H1 (cell line): ENCODE measurements at regions not wholly inside any gene's neighbourhood (a gene's known extent, or its start where the extent isn't known, plus 50 kb on each side); places are given as distances from the start of the nearest gene placed in this dataset.
A peak's percentile ranks its signal among the peaks of the same experiment; 100 is the strongest.

ENCODE experiments used
- CTCF ChIA-PET: fragments of 300-600 bp; sonication (Branson Sonifier 250); formaldehyde crosslinking; loops from one replicate; lab custom pipeline; 2021; ENCODE audit not compliant: partially characterized antibody; lab: Charles Lee
- POLR2A ChIA-PET: fragments of 300-600 bp; sonication (Branson Sonifier 250); formaldehyde crosslinking; loops from one replicate; lab custom pipeline; 2021; ENCODE audit warnings: inconsistent platforms; ENCODE audit not compliant: partially characterized antibody; lab: Charles Lee
- DNase-seq, 2 experiments: peaks; one replicate each; pipeline versions ENCODE4 v3.0.0 to v3.0.0-alpha.2; 2010 to 2022; ENCODE audit warnings: low spot score in 2 of 2, low read depth in 1 of 2, mixed read lengths in 1 of 2
- FAIRE-seq: peaks from 2 replicates; lab custom pipeline; 2011; peaks lifted over from hg19 to GRCh38; lab: Jason Lieb, UNC
- H2AFZ ChIP-seq: 2 replicates; pipeline ENCODE4 v1.8.1; 2012; ENCODE audit warnings: low read length, inconsistent platforms
- H2AK5ac ChIP-seq: 2 replicates; pipeline ENCODE4 v1.6.1; 2013; ENCODE audit warnings: low read depth, low read length
- H2BK120ac ChIP-seq: replicated peaks from 2 replicates; pipeline ENCODE3; 2013; ENCODE audit warnings: low read depth, low read length, inconsistent platforms
- H2BK12ac ChIP-seq: 2 replicates; pipeline ENCODE4 v1.6.1; 2013; ENCODE audit warnings: low read depth, low read length
- H2BK15ac ChIP-seq: 2 replicates; pipeline ENCODE4 v1.6.1; 2013; ENCODE audit warnings: low read length
- H2BK20ac ChIP-seq: 2 replicates; pipeline ENCODE4 v1.6.1; 2013; ENCODE audit warnings: low read length
- H2BK5ac ChIP-seq: 2 replicates; pipeline ENCODE4 v1.6.1; 2013; ENCODE audit warnings: low read depth, low read length
- H3K14ac ChIP-seq: 2 replicates; pipeline ENCODE4 v1.6.1; 2013; ENCODE audit warnings: inconsistent platforms; ENCODE audit not compliant: insufficient read length
- H3K18ac ChIP-seq: 2 replicates; pipeline ENCODE4 v1.6.1; 2013; ENCODE audit warnings: low read length; ENCODE audit errors: extremely low read depth
- H3K23ac ChIP-seq: 2 replicates; pipeline ENCODE4 v1.6.1; 2013; ENCODE audit warnings: inconsistent platforms; ENCODE audit not compliant: insufficient read length
- H3K23me2 ChIP-seq: 2 replicates; pipeline ENCODE4 v1.6.1; 2013; ENCODE audit warnings: low read depth, low read length
- H3K27ac ChIP-seq: 2 replicates; pipeline ENCODE4 v1.6.1; 2011; ENCODE audit warnings: low read depth, low read length, inconsistent platforms
- H3K27me3 ChIP-seq, 4 experiments: replicated peaks in 1 of 4; 1 replicate in 1 of 4; 2 replicates in 3 of 4; pipeline versions ENCODE4 v1.6.1 to v1.8.1; 2011 to 2013; ENCODE audit warnings: low read length in 3 of 4, mild to moderate bottlenecking in 3 of 4, inconsistent platforms in 2 of 4, mixed read lengths in 2 of 4, moderate library complexity in 1 of 4; ENCODE audit not compliant: control insufficient read depth in 3 of 4, insufficient read depth in 3 of 4; ENCODE audit errors: extremely low read depth in 1 of 4
- H3K36me3 ChIP-seq, 4 experiments: 2 replicates each; pipeline versions ENCODE4 v1.6.1 to v1.8.1; 2011 to 2013; ENCODE audit warnings: mild to moderate bottlenecking in 4 of 4, low read length in 3 of 4, moderate library complexity in 2 of 4, control low read depth in 1 of 4, inconsistent platforms in 1 of 4; ENCODE audit not compliant: insufficient read depth in 4 of 4, control insufficient read depth in 2 of 4
- H3K4ac ChIP-seq: replicated peaks from 2 replicates; pipeline ENCODE3; 2013; ENCODE audit warnings: low read length, low read depth, mixed read lengths, inconsistent platforms; ENCODE audit not compliant: insufficient read length
- H3K4me1 ChIP-seq, 4 experiments: replicated peaks in 1 of 4; 1 replicate in 1 of 4; 2 replicates in 3 of 4; pipeline versions ENCODE4 v1.6.1 to v1.8.1; 2011 to 2013; ENCODE audit warnings: low read length in 3 of 4, inconsistent platforms in 2 of 4, mixed read lengths in 1 of 4; ENCODE audit not compliant: insufficient read depth in 4 of 4, control insufficient read depth in 3 of 4
- H3K4me2 ChIP-seq, 2 experiments: 2 replicates each; pipeline versions ENCODE4 v1.6.1 to v1.8.1; 2011 to 2013; ENCODE audit warnings: low read depth in 2 of 2, low read length in 2 of 2, control low read depth in 1 of 2, inconsistent platforms in 1 of 2, mild to moderate bottlenecking in 1 of 2; ENCODE audit not compliant: insufficient read depth in 1 of 2
- H3K4me3 ChIP-seq, 4 experiments: fragments of 200-600, 300-600 bp in 1 of 4; sonication (generic), shearing (Covaris generic), sonication (Bioruptor Twin) in 1 of 4; 2 replicates each; pipeline versions ENCODE4 v1.5.1 to v1.8.1; 2011 to 2016; ENCODE audit warnings: low read length in 4 of 4, low read depth in 3 of 4, control low read depth in 2 of 4, inconsistent platforms in 2 of 4, mild to moderate bottlenecking in 2 of 4, mixed read lengths in 1 of 4, moderate library complexity in 1 of 4; ENCODE audit not compliant: insufficient read depth in 2 of 4; ENCODE audit errors: extremely low read depth in 1 of 4
- H3K56ac ChIP-seq: replicated peaks from 2 replicates; pipeline ENCODE3; 2013; ENCODE audit warnings: low read depth, mild to moderate bottlenecking, mixed read lengths, low read length, inconsistent platforms; ENCODE audit not compliant: insufficient read length
- H3K79me1 ChIP-seq: 2 replicates; pipeline ENCODE4 v1.6.1; 2013; ENCODE audit warnings: low read depth, low read length, control low read depth
- H3K79me2 ChIP-seq, 2 experiments: 2 replicates each; pipeline versions ENCODE4 v1.6.1 to v1.8.1; 2012 to 2013; ENCODE audit warnings: low read length in 2 of 2, mild to moderate bottlenecking in 2 of 2, inconsistent platforms in 1 of 2; ENCODE audit not compliant: insufficient read depth in 2 of 2, control insufficient read depth in 1 of 2
- H3K9ac ChIP-seq, 4 experiments: replicated peaks in 1 of 4; 1 replicate in 1 of 4; 2 replicates in 3 of 4; pipeline versions ENCODE4 v1.6.1 to v1.8.1; 2011 to 2013; ENCODE audit warnings: low read depth in 3 of 4, low read length in 3 of 4, control low read depth in 2 of 4, mild to moderate bottlenecking in 2 of 4, moderate library complexity in 2 of 4, inconsistent platforms in 1 of 4; ENCODE audit errors: extremely low read depth in 1 of 4
- H3K9me3 ChIP-seq, 2 experiments: 2 replicates each; pipeline versions ENCODE4 v1.6.1 to v1.8.1; 2012 to 2013; ENCODE audit warnings: mild to moderate bottlenecking in 2 of 2, moderate library complexity in 2 of 2, control low read depth in 1 of 2, inconsistent platforms in 1 of 2, low read depth in 1 of 2, low read length in 1 of 2, mixed read lengths in 1 of 2; ENCODE audit not compliant: insufficient read depth in 2 of 2
- H4K20me1 ChIP-seq, 2 experiments: replicated peaks in 1 of 2; 2 replicates each; pipeline versions ENCODE3 to v1.8.1; 2011 to 2013; ENCODE audit warnings: inconsistent platforms in 2 of 2, low read length in 2 of 2, mild to moderate bottlenecking in 1 of 2; ENCODE audit not compliant: insufficient read depth in 2 of 2, control insufficient read depth in 1 of 2
- H4K5ac ChIP-seq: 2 replicates; pipeline ENCODE4 v1.6.1; 2013; ENCODE audit warnings: low read length, low read depth, mixed read lengths, inconsistent platforms; ENCODE audit not compliant: insufficient read length
- H4K8ac ChIP-seq: 2 replicates; pipeline ENCODE4 v1.8.0; 2013; ENCODE audit warnings: mild to moderate bottlenecking, moderate library complexity, low read length, inconsistent platforms; ENCODE audit not compliant: insufficient read depth; ENCODE audit errors: extremely low read depth
- H4K91ac ChIP-seq: replicated peaks from 2 replicates; pipeline ENCODE3; 2013; ENCODE audit warnings: low read length, mixed read lengths, inconsistent platforms; ENCODE audit not compliant: insufficient read length
- CBX8 ChIP-seq: fragments of 300-800, 300-1000 bp; sonication (generic); IDR thresholded peaks from 2 replicates; pipeline ENCODE4 v1.7.1; 2016; ENCODE audit warnings: low read depth, low read length, borderline replicate concordance
- RNF2 ChIP-seq: fragments of 200-900, 300-1000 bp; sonication (generic); IDR thresholded peaks from 2 replicates; pipeline ENCODE4 v1.7.1; 2016; ENCODE audit warnings: borderline replicate concordance, low read depth, mild to moderate bottlenecking, antibody characterized with exemption, low read length; ENCODE audit not compliant: poor library complexity, severe bottlenecking; ENCODE audit errors: missing control alignments
- TAF1 ChIP-seq: IDR thresholded peaks from 2 replicates; pipeline ENCODE4 v1.6.1; 2011; ENCODE audit warnings: mild to moderate bottlenecking, low read depth, low read length
- TCF12 ChIP-seq: IDR thresholded peaks from 2 replicates; pipeline ENCODE4 v1.6.1; 2011; ENCODE audit warnings: low read depth, mild to moderate bottlenecking, low read length
- YY1 ChIP-seq: IDR thresholded peaks from 2 replicates; pipeline ENCODE4 v1.6.1; 2011; ENCODE audit warnings: low read depth, mild to moderate bottlenecking, low read length
- WGBS, 2 experiments: shearing (Covaris generic) in 1 of 2; methylation state at CpG; one replicate each; pipeline versions ENCODE4 v1.1.6 to v1.1.7; 2013 to 2015; ENCODE audit warnings: low lambda C conversion rate in 2 of 2, mixed read lengths in 2 of 2, inconsistent platforms in 1 of 2, low coverage in 1 of 2, missing lambda C conversion rate in 1 of 2; ENCODE audit not compliant: insufficient replicate concordance in 2 of 2, insufficient coverage in 1 of 2, insufficient read length in 1 of 2; ENCODE audit errors: extremely low coverage in 1 of 2, missing lambda C conversion rate in 1 of 2; 5-methylcytosine and 5-hydroxymethylcytosine counted together

DNA sequence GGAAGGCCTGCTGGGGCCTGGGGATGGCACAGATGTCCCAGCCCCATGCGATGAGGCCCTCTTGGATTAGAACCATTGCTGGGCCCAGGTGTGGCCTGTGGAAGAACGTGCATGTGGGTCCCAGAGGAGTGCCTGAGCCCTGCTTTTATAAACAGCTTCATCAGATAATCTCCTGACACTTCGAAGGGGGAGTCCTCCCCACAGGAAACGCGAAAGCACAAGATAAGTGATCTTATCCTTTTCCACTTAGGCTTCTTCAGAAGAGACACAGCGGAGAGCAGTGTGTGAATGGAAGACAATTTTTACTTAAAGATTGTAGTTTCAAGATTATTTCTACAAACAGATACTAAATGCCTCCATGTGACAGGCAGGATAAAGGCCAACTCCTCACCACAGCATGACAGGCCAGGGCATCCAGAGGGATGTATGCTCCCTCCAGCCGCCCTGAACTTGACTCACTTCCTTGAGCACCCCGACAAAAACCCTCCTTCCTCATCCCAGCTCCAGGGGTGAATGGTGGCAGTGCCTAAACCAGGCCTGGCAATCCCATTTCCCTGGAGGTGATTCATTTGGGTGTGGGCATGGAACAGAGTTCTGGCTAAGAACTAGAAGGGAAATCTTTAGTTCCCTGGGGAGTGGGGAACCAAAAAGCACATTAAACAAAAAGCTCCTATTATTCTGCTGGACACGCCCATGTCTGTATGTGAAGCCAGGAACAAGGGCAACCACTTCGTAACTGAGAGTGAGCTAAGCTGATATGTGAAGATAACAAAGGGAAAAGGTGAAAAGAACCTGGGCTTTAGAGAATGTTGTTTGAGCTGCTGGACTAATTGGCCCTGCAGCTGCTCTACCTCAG lies 56.2 kb upstream of the TMEM163 start:
- no peak overlapping the region for H2AFZ ChIP-seq
- no peak overlapping the region for H3K4me3 ChIP-seq
- H3K23me2 ChIP-seq, result no peaks in the 10 kb centered on the region
- H2BK15ac ChIP-seq, result no peak overlapping the region
- no peak overlapping the region for H3K56ac ChIP-seq
- H3K79me2 ChIP-seq, result 0 out of 4 replicates have a peak, but pooled peaks cover 0 to 3% of the 10 kb centered on the region in 2 experiments
- H3K27ac ChIP-seq, result no peak overlapping the region
- peaks cover 6 to 19% (median 11%) of the 10 kb centered on the region in 4 experiments; a peak in 6 of 7 replicates for H3K4me1 ChIP-seq
- ChIA-PET POLR2A (no interaction called here), CTCF (interaction anchor here (0.6 to 2.1 kb wide), 6 partner anchors 9 to 63 kb away, joined by 3 to 5 read pairs (median 4); no protein-coding TSS in a partner anchor)
- no peak overlapping the region for H3K4ac ChIP-seq
- no peak overlapping the region for H3K18ac ChIP-seq
- FAIRE-seq (no peak), DNase-seq (no peak)
- H3K23ac ChIP-seq, result no peak overlapping the region
- H4K8ac ChIP-seq, result peak overlapping the region; percentile 58; the same call in 1 of the 2 replicates
- no peaks in the 10 kb centered on the region for H3K27me3 ChIP-seq
- H2BK20ac ChIP-seq, result no peak overlapping the region
- no peaks in the 10 kb centered on the region for H3K9me3 ChIP-seq
- no peak overlapping the region; a peak in 1 of 4 replicates for H3K4me2 ChIP-seq
- H3K14ac ChIP-seq, result no peak overlapping the region
- no peaks in the 10 kb centered on the region for H4K20me1 ChIP-seq
- no peak overlapping the region for H4K5ac ChIP-seq
- H4K91ac ChIP-seq, result peak overlapping the region; percentile 44
- H3K36me3 ChIP-seq, result no peaks in the 10 kb centered on the region
- no peak overlapping the region for H2AK5ac ChIP-seq
- H2BK12ac ChIP-seq, result no peak overlapping the region
- no peaks in the 10 kb centered on the region for H3K79me1 ChIP-seq
- WGBS, 2 experiments, result 93% methylated on average over 10 of the region's 10 CpGs; no CpG with 5 or more reads in 1 of the 2 experiments
- no peak overlapping the region for H2BK5ac ChIP-seq
- TF ChIP-seq CBX8 (no peak), RNF2 (no peak), TCF12 (no peak), TAF1 (no peak), YY1 (no peak)
- no peak overlapping the region for H3K9ac ChIP-seq
- no peak overlapping the region for H2BK120ac ChIP-seq
